Kidney (tissue), 13 donors: ENCODE measurements at regions not wholly inside any gene's neighbourhood (a gene's known extent, or its start where the extent isn't known, plus 50 kb on each side); places are given as distances from the start of the nearest gene placed in this dataset.

Experiments
- DNase-seq, 5 donors: peaks; one replicate each; pipeline ENCODE4 v3.0.0-alpha.2; 2013 to 2020
- FAIRE-seq: peaks from 2 replicates; lab custom pipeline; 2012; peaks lifted over from hg19 to GRCh38; lab: Jason Lieb, UNC
- H3K27ac ChIP-seq, 2 donors: one replicate each; pipeline ENCODE4 v1.7.0; 2013; ENCODE audit warnings: low read depth in 2 of 2, low read length in 2 of 2, inconsistent platforms in 1 of 2
- H3K27me3 ChIP-seq: one replicate; pipeline ENCODE4 v1.7.1; 2013; ENCODE audit warnings: low read length, inconsistent platforms; ENCODE audit not compliant: control insufficient read depth, insufficient read depth
- H3K36me3 ChIP-seq, 3 donors: one replicate each; pipeline versions ENCODE4 v1.7.0 to v1.7.1; 2013; ENCODE audit warnings: low read length in 3 of 3, control low read depth in 1 of 3, inconsistent platforms in 1 of 3; ENCODE audit not compliant: insufficient read depth in 3 of 3, control insufficient read depth in 2 of 3
- H3K4me1 ChIP-seq, 3 donors: one replicate each; pipeline versions ENCODE4 v1.7.0 to v1.7.1; 2013; ENCODE audit warnings: low read length in 3 of 3, inconsistent platforms in 1 of 3, low read depth in 1 of 3; ENCODE audit not compliant: control insufficient read depth in 2 of 3, insufficient read depth in 2 of 3
- H3K4me3 ChIP-seq, 3 donors: one replicate each; pipeline versions ENCODE4 v1.7.0 to v1.8.1; 2013; ENCODE audit warnings: low read length in 3 of 3, control low read depth in 1 of 3, inconsistent platforms in 1 of 3
- H3K9ac ChIP-seq, 3 donors: one replicate each; pipeline versions ENCODE4 v1.7.0 to v1.7.1; 2013; ENCODE audit warnings: low read length in 3 of 3, control low read depth in 1 of 3, inconsistent platforms in 1 of 3
- H3K9me3 ChIP-seq, 3 donors: one replicate each; pipeline versions ENCODE4 v1.7.0 to v1.7.1; 2013; ENCODE audit warnings: low read length in 3 of 3, control low read depth in 1 of 3, inconsistent platforms in 1 of 3; ENCODE audit not compliant: control insufficient read depth in 2 of 3, insufficient read depth in 1 of 3
- CTCF ChIP-seq: IDR thresholded peaks from 3 replicates; pipeline ENCODE4 v1.5.1; 2012; ENCODE audit warnings: mild to moderate bottlenecking, moderate library complexity, borderline replicate concordance; ENCODE audit not compliant: insufficient read depth; ENCODE audit errors: extremely low read depth
- intact Hi-C: fragments of 100-400 bp; cut with DNase I; formaldehyde crosslinking; loops from one replicate; pipeline ENCODE4 v1.11.1; 2022
- donor health status: control.
- donor health status: control.
- donor health status: control.
- donor health status: control.
- donor health status: control.
- donor health status: DM: yes; HTN: yes; CAD: no.
- donor health status: Normal renal cell carcinoma (clear cell type).

- H3K4me3 ChIP-seq, result no peak overlapping the region
- H3K9ac ChIP-seq, result no peak overlapping the region
- no peaks in the 10 kb centered on the region for H3K27me3 ChIP-seq
- FAIRE-seq, result no peak
- no peak for TF ChIP-seq CTCF
- intact Hi-C loops, result no loop called here
- H3K36me3 ChIP-seq, result no peaks in the 10 kb centered on the region
- H3K27ac ChIP-seq, result no peak overlapping the region
- no peaks in the 10 kb centered on the region for H3K4me1 ChIP-seq
- DNase-seq, result no peak
- no peaks in the 10 kb centered on the region for H3K9me3 ChIP-seq
These were observed 57.7 kb upstream of the GALNT10 start for GRCh38 chr5:154132718-154133307.

DNA sequence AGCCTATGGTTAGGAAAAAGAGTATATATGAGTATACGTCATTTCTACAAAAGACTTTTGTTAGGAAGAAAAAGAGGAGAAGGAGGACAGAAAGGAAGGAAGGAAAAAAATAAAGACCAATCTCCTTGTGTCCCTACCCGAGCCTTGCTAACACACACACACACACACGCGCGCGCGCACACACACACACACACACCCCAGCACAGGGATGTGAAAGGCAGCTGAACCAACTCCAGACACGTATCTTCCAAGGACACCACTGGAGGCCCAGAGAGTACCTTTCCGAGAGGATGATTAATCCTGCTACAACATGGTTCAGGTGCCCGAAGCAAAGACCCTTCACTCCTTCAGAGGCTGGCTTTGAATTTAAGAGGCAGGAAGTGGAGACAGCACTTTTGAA, 56.9 kb upstream of the GALNT10 start:
- Histone ChIP-seq H3K9ac (no peak overlapping the region), H3K27ac (no peak overlapping the region), H3K4me3 (no peak overlapping the region), H3K36me3 (no peaks in the 10 kb centered on the region), H3K9me3 (no peaks in the 10 kb centered on the region), H3K4me1 (no peaks in the 10 kb centered on the region), H3K27me3 (no peaks in the 10 kb centered on the region)
- FAIRE-seq (no peak), DNase-seq (no peak)
- no peak for TF ChIP-seq CTCF
- intact Hi-C loops, result no loop called here

DNA sequence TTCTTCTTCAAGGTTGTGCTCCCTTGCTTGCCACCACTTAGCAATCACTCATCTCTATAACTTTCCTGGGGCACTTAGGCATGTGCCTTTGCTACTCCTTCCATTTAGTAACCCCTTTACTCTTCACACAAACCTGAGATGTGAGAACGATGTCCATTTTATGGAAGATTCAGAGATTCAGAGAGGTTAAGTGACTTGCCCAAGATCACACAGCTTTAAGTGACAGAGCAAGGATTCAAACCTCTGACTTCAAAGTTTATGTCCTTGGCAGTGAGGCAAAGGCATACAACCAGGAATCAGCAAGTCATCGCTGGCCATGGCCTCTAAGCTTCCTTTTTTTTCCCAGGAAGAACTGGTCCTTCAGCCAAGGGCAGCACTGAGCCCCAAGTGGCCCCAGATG, 56.0 kb upstream of the GALNT10 start:
- H3K4me3 ChIP-seq, result no peak overlapping the region
- TF ChIP-seq CTCF, result no peak
- H3K4me1 ChIP-seq, result no peaks in the 10 kb centered on the region
- H3K9me3 ChIP-seq, result no peaks in the 10 kb centered on the region
- DNase-seq, result no peak
- H3K9ac ChIP-seq, result no peak overlapping the region
- no peaks in the 10 kb centered on the region for H3K36me3 ChIP-seq
- H3K27me3 ChIP-seq, result no peaks in the 10 kb centered on the region
- FAIRE-seq, result no peak
- intact Hi-C loops, result no loop called here
- no peak overlapping the region for H3K27ac ChIP-seq
